ENCODE measurements at regions not wholly inside any gene's neighbourhood (a gene's known extent, or its start where the extent isn't known, plus 50 kb on each side); places are given as distances from the start of the nearest gene placed in this dataset.
"Not testable (repeated sequence)": the region's sequence is repeated elsewhere in the genome, so short reads cannot be mapped to it uniquely, and the experiment has no call there.

- in situ Hi-C loops (cut with MboI; ENCODE audit: low pct_unique_long_range_greater_than_20kb, low sequenced_read_pairs) = no loop called here
- no peak for DNase-seq
Observed at GRCh38 chr5:143934821-143935220, 122.9 kb downstream of the HMHB1 start.

GRCh38 chr5:143938230-143938629 lies 126.3 kb downstream of the HMHB1 start:
- in situ Hi-C loops (cut with MboI; ENCODE audit: low pct_unique_long_range_greater_than_20kb, low sequenced_read_pairs) = no loop called here

GRCh38 chr5:143946837-143947236 lies 134.9 kb downstream of the HMHB1 start:
- DNase-seq = no peak
- in situ Hi-C loops (cut with MboI; ENCODE audit: low pct_unique_long_range_greater_than_20kb, low sequenced_read_pairs) = no loop called here

More at GRCh38 chr5:143938230-143938629, 126.3 kb downstream of the HMHB1 start:
- no peak for DNase-seq

GRCh38 chr5:143947313-143947712 lies 135.4 kb downstream of the HMHB1 start:
- no peak for DNase-seq
- in situ Hi-C loops (cut with MboI; ENCODE audit: low pct_unique_long_range_greater_than_20kb, low sequenced_read_pairs) = no loop called here

- no peak for DNase-seq
- in situ Hi-C loops (cut with MboI; ENCODE audit: low pct_unique_long_range_greater_than_20kb, low sequenced_read_pairs) = no loop called here
Observed at GRCh38 chr5:143952809-143953208, 140.8 kb downstream of the HMHB1 start.

GRCh38 chr5:143953851-143954250 lies 141.9 kb downstream of the HMHB1 start:
- in situ Hi-C loops (cut with MboI; ENCODE audit: low pct_unique_long_range_greater_than_20kb, low sequenced_read_pairs) = no loop called here
- DNase-seq = no peak

GRCh38 chr5:143955141-143955540 lies 143.2 kb downstream of the HMHB1 start:
- no peak for DNase-seq
- in situ Hi-C loops (cut with MboI; ENCODE audit: low pct_unique_long_range_greater_than_20kb, low sequenced_read_pairs) = no loop called here

- in situ Hi-C loops (cut with MboI; ENCODE audit: low pct_unique_long_range_greater_than_20kb, low sequenced_read_pairs) = no loop called here
- peak; percentile 1 for DNase-seq
Observed at GRCh38 chr5:143957455-143957854, 145.5 kb downstream of the HMHB1 start.

- in situ Hi-C loops (cut with MboI; ENCODE audit: low pct_unique_long_range_greater_than_20kb, low sequenced_read_pairs) = no loop called here
- no peak for DNase-seq
Observed at GRCh38 chr5:143962201-143962600, 150.2 kb downstream of the HMHB1 start.

- no peak for DNase-seq
- in situ Hi-C loops (cut with MboI; ENCODE audit: low pct_unique_long_range_greater_than_20kb, low sequenced_read_pairs) = no loop called here
Observed at GRCh38 chr5:143964919-143965318, 153.0 kb downstream of the HMHB1 start.

- DNase-seq = no peak
- in situ Hi-C loops (cut with MboI; ENCODE audit: low pct_unique_long_range_greater_than_20kb, low sequenced_read_pairs) = no loop called here
Observed at GRCh38 chr5:143966280-143966679, 154.3 kb downstream of the HMHB1 start.

GRCh38 chr5:143968071-143968878 lies 156.3 kb downstream of the HMHB1 start:
- in situ Hi-C loops (cut with MboI; ENCODE audit: low pct_unique_long_range_greater_than_20kb, low sequenced_read_pairs) = no loop called here
- DNase-seq = peak; percentile 29

- DNase-seq = no peak
- in situ Hi-C loops (cut with MboI; ENCODE audit: low pct_unique_long_range_greater_than_20kb, low sequenced_read_pairs) = no loop called here
Observed at GRCh38 chr5:143970159-143970558, 158.2 kb downstream of the HMHB1 start.

- no peak for DNase-seq
- in situ Hi-C loops (cut with MboI; ENCODE audit: low pct_unique_long_range_greater_than_20kb, low sequenced_read_pairs) = no loop called here
Observed at GRCh38 chr5:143972068-143972467, 160.1 kb downstream of the HMHB1 start.

GRCh38 chr5:143976055-143976454 lies 164.1 kb downstream of the HMHB1 start:
- in situ Hi-C loops (cut with MboI; ENCODE audit: low pct_unique_long_range_greater_than_20kb, low sequenced_read_pairs) = no loop called here
- no peak for DNase-seq

- in situ Hi-C loops (cut with MboI; ENCODE audit: low pct_unique_long_range_greater_than_20kb, low sequenced_read_pairs) = no loop called here
- DNase-seq = no peak
Observed at GRCh38 chr5:143977891-143978461, 166.0 kb downstream of the HMHB1 start.

GRCh38 chr5:143979044-143979690 lies 167.2 kb downstream of the HMHB1 start:
- in situ Hi-C loops (cut with MboI; ENCODE audit: low pct_unique_long_range_greater_than_20kb, low sequenced_read_pairs) = no loop called here
- no peak for DNase-seq

GRCh38 chr5:143980506-143980905 lies 168.5 kb downstream of the HMHB1 start:
- in situ Hi-C loops (cut with MboI; ENCODE audit: low pct_unique_long_range_greater_than_20kb, low sequenced_read_pairs) = no loop called here
- DNase-seq = no peak

- DNase-seq; in situ Hi-C loops (cut with MboI; ENCODE audit: low pct_unique_long_range_greater_than_20kb, low sequenced_read_pairs): not testable (repeated sequence)
Observed at GRCh38 chr5:143982957-143983356, 171.0 kb downstream of the HMHB1 start.

- in situ Hi-C loops (cut with MboI; ENCODE audit: low pct_unique_long_range_greater_than_20kb, low sequenced_read_pairs) = no loop called here
- no peak for DNase-seq
Observed at GRCh38 chr5:143985832-143986515, 174.0 kb downstream of the HMHB1 start.
